Adrenal gland (tissue), 9 donors: ENCODE measurements at regions not wholly inside any gene's neighbourhood (a gene's known extent, or its start where the extent isn't known, plus 50 kb on each side); places are given as distances from the start of the nearest gene placed in this dataset.

ENCODE experiments used
- DNase-seq, 7 donors: peaks; one replicate each; pipeline ENCODE4 v3.0.0-alpha.2; 2019 to 2020
- H3K27ac ChIP-seq, 5 donors: fragments of 200-600 bp; sonication (generic) in 4 of 5; 1 replicate in 3 of 5; 2 replicates in 2 of 5; pipeline versions ENCODE4 v1.5.1 to v1.8.0; 2016 to 2020; ENCODE audit warnings: mild to moderate bottlenecking in 1 of 5
- H3K27me3 ChIP-seq: fragments of 200-600 bp; 2 replicates; pipeline ENCODE4 v1.8.0; 2021
- H3K36me3 ChIP-seq, 2 donors: fragments of 200-600 bp; replicated peaks in 1 of 2; 1 replicate in 1 of 2; 2 replicates in 1 of 2; pipeline versions ENCODE4 v1.5.1 to v1.8.0; 2018 to 2022
- H3K4me1 ChIP-seq, 2 donors: fragments of 200-600 bp; replicated peaks in 1 of 2; 1 replicate in 1 of 2; 2 replicates in 1 of 2; pipeline versions ENCODE4 v1.5.1 to v1.8.0; 2018 to 2021
- H3K4me3 ChIP-seq, 4 donors: fragments of 200-600 bp; sonication (generic) in 3 of 4; one replicate each; pipeline ENCODE4 v1.5.1; 2016 to 2018
- H3K9me3 ChIP-seq, 3 donors: fragments of 200-600 bp; sonication (generic) in 1 of 3; replicated peaks in 1 of 3; 1 replicate in 2 of 3; 2 replicates in 1 of 3; pipeline versions ENCODE4 v1.5.1 to v1.8.0; 2016 to 2021
- POLR2A ChIP-seq, 2 donors: fragments of 450-650 bp; IDR thresholded peaks; one replicate each; pipeline ENCODE4 v1.6.1; 2017; ENCODE audit warnings: antibody characterized with exemption in 2 of 2, mild to moderate bottlenecking in 2 of 2, moderate library complexity in 1 of 2
- WGBS, 4 donors: extraction: QIAGEN DNeasy Blood & Tissue Kit in 2 of 4; methylation state at CpG; one replicate each; pipeline versions ENCODE4 v1.1.5 to v1.1.7; 2013 to 2017; 5-methylcytosine and 5-hydroxymethylcytosine counted together
- intact Hi-C, 2 donors: fragments of 100-400 bp; cut with DNase I; formaldehyde crosslinking; loops; one replicate each; pipeline versions ENCODE4 v1.14.1 to v1.15.0; 2022 to 2023
- TF ChIP-seq, protein P1 (sequence below), 6 experiments: fragments of 450-650 bp in 4 of 6; fragments of 200-600 bp in 2 of 6; sonication (generic) in 1 of 6; IDR thresholded peaks; 1 replicate in 5 of 6; 2 replicates in 1 of 6; pipeline versions ENCODE4 v1.5.1 to v1.8.0; 2016 to 2021; ENCODE audit warnings: antibody characterized with exemption in 6 of 6, mild to moderate bottlenecking in 2 of 6, moderate library complexity in 1 of 6
- donor health status: healthy with polysubstance abuse.
- donor health status: Bipolar disorder and iron deficiency.
- donor health status: DM: yes; HTN: yes; CAD: no.
- donor health status: DM: no; HTN: no; CAD: no.
- donor health status: DM: no; HTN: no; CAD: no.

DNA sequence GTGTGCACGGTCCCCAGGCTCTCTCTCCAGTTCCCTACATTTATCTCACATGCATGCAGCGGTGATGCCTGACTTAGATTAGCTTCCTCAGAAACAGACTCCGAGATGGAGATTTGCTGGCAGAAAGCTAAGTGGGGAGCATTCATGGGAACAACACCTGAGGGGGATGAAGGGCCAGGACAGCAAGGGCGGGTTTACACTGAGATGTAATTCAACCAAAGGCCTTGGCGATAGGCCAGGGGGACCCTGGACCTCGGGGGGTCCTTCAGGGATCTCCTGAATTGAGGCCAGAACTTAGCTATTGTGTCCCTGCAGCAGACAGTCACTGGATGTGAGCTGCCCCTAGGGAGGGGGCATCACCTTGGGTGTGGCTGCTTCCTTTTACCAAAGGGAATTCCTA lies 246.1 kb upstream of the CSF3R start:
- 60 to 68% (median 63%) methylated on average over 6 of the region's 6 CpGs for WGBS, 4 donors
- no peak overlapping the region for H3K4me3 ChIP-seq

DNA sequence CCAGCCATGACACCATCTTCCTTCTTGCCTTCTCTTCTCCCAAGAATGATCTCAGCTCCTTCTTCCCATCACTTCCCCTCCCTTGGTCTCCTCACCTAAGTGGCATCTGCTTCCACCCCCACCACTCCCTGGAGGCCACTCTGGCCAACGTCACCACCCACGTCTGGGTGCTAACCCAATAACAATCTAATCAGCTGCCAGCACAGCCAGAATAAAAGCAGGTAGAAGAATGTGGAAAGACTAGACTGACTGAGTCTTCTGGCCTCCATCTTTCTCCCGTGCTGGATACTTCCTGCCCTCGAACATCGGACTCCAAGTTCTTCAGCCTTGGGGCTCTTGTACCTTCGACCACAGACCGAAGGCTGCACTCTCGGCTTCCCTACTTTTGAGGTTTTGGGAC lies 245.3 kb upstream of the CSF3R start:
- H3K36me3 ChIP-seq = no peaks in the 10 kb centered on the region
- TF ChIP-seq POLR2A (IDR thresholded peaks at IDR 0.05) = no peak
- TF ChIP-seq, protein P1, sequence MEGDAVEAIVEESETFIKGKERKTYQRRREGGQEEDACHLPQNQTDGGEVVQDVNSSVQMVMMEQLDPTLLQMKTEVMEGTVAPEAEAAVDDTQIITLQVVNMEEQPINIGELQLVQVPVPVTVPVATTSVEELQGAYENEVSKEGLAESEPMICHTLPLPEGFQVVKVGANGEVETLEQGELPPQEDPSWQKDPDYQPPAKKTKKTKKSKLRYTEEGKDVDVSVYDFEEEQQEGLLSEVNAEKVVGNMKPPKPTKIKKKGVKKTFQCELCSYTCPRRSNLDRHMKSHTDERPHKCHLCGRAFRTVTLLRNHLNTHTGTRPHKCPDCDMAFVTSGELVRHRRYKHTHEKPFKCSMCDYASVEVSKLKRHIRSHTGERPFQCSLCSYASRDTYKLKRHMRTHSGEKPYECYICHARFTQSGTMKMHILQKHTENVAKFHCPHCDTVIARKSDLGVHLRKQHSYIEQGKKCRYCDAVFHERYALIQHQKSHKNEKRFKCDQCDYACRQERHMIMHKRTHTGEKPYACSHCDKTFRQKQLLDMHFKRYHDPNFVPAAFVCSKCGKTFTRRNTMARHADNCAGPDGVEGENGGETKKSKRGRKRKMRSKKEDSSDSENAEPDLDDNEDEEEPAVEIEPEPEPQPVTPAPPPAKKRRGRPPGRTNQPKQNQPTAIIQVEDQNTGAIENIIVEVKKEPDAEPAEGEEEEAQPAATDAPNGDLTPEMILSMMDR (IDR thresholded peaks at IDR 0.05) = no peak
- DNase-seq = no peak
- 73 to 94% (median 81%) methylated on average over 7 to 8 of the region's 8 CpGs for WGBS, 4 donors
- intact Hi-C loops = no loop called here
- no peaks in the 10 kb centered on the region for H3K27me3 ChIP-seq
- no peaks in the 10 kb centered on the region for H3K4me1 ChIP-seq
- no peaks in the 10 kb centered on the region for H3K9me3 ChIP-seq
- no peak overlapping the region for H3K27ac ChIP-seq
- no peak overlapping the region for H3K4me3 ChIP-seq

More for the DNA sequence above, 246.1 kb upstream of the CSF3R start:
- no peak for TF ChIP-seq POLR2A (IDR thresholded peaks at IDR 0.05)
- TF ChIP-seq, protein P1 (IDR thresholded peaks at IDR 0.05) = no peak
- Histone ChIP-seq H3K36me3 (no peaks in the 10 kb centered on the region), H3K27ac (no peak overlapping the region), H3K9me3 (no peaks in the 10 kb centered on the region), H3K27me3 (no peaks in the 10 kb centered on the region), H3K4me1 (no peaks in the 10 kb centered on the region)
- no peak for DNase-seq
- intact Hi-C loops = no loop called here

- intact Hi-C loops = no loop called here
- Histone ChIP-seq H3K9me3 (no peaks in the 10 kb centered on the region), H3K27me3 (peaks cover 5% of the 10 kb centered on the region), H3K4me1 (no peaks in the 10 kb centered on the region), H3K4me3 (no peak overlapping the region), H3K27ac (no peak overlapping the region), H3K36me3 (no peaks in the 10 kb centered on the region)
- TF ChIP-seq POLR2A (IDR thresholded peaks at IDR 0.05) = no peak
- TF ChIP-seq, protein P1 (IDR thresholded peaks at IDR 0.05) = no peak
- no peak for DNase-seq
- WGBS, 4 donors = 63 to 83% (median 79%) methylated on average over 3 of the region's 3 CpGs
Observed at GRCh38 chr1:36725151-36725550, 242.4 kb upstream of the CSF3R start.

GRCh38 chr1:36723813-36724212 lies 241.1 kb upstream of the CSF3R start:
- Histone ChIP-seq H3K27me3 (peaks cover 5% of the 10 kb centered on the region), H3K36me3 (no peaks in the 10 kb centered on the region), H3K27ac (no peak overlapping the region), H3K4me3 (no peak overlapping the region), H3K9me3 (no peaks in the 10 kb centered on the region), H3K4me1 (no peaks in the 10 kb centered on the region)
- WGBS, 4 donors = 23 to 38% (median 28%) methylated on average over 1 of the region's 1 CpG
- peak in 1 of 7 donors; percentile 12 for DNase-seq
- intact Hi-C loops = no loop called here
- TF ChIP-seq, protein P1 (IDR thresholded peaks at IDR 0.05) = no peak
- no peak for TF ChIP-seq POLR2A (IDR thresholded peaks at IDR 0.05)
